ENCODE measurements at regions not wholly inside any gene's neighbourhood (a gene's known extent, or its start where the extent isn't known, plus 50 kb on each side); places are given as distances from the start of the nearest gene placed in this dataset.

DNA sequence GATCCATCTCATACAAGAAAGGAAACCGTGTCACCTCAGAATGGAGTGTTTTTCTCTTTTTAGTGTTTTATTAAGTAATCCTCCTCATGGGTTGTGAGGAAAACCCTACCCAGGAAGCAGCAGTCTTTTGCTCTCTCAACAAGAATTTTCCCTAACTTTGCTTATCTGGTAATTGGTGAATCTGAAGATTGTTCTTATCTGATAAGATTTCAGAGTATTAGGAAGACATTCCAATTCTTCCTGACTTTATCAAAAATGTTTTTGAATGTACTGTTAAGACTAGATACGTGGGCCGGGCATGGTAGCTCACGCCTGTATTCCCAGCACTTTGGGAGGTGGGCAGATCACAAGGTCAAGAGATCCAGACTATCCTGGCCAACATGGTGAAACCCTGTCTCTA, 86.0 kb downstream of the PHLDA1 start (continued):
- TF ChIP-seq, protein P1, sequence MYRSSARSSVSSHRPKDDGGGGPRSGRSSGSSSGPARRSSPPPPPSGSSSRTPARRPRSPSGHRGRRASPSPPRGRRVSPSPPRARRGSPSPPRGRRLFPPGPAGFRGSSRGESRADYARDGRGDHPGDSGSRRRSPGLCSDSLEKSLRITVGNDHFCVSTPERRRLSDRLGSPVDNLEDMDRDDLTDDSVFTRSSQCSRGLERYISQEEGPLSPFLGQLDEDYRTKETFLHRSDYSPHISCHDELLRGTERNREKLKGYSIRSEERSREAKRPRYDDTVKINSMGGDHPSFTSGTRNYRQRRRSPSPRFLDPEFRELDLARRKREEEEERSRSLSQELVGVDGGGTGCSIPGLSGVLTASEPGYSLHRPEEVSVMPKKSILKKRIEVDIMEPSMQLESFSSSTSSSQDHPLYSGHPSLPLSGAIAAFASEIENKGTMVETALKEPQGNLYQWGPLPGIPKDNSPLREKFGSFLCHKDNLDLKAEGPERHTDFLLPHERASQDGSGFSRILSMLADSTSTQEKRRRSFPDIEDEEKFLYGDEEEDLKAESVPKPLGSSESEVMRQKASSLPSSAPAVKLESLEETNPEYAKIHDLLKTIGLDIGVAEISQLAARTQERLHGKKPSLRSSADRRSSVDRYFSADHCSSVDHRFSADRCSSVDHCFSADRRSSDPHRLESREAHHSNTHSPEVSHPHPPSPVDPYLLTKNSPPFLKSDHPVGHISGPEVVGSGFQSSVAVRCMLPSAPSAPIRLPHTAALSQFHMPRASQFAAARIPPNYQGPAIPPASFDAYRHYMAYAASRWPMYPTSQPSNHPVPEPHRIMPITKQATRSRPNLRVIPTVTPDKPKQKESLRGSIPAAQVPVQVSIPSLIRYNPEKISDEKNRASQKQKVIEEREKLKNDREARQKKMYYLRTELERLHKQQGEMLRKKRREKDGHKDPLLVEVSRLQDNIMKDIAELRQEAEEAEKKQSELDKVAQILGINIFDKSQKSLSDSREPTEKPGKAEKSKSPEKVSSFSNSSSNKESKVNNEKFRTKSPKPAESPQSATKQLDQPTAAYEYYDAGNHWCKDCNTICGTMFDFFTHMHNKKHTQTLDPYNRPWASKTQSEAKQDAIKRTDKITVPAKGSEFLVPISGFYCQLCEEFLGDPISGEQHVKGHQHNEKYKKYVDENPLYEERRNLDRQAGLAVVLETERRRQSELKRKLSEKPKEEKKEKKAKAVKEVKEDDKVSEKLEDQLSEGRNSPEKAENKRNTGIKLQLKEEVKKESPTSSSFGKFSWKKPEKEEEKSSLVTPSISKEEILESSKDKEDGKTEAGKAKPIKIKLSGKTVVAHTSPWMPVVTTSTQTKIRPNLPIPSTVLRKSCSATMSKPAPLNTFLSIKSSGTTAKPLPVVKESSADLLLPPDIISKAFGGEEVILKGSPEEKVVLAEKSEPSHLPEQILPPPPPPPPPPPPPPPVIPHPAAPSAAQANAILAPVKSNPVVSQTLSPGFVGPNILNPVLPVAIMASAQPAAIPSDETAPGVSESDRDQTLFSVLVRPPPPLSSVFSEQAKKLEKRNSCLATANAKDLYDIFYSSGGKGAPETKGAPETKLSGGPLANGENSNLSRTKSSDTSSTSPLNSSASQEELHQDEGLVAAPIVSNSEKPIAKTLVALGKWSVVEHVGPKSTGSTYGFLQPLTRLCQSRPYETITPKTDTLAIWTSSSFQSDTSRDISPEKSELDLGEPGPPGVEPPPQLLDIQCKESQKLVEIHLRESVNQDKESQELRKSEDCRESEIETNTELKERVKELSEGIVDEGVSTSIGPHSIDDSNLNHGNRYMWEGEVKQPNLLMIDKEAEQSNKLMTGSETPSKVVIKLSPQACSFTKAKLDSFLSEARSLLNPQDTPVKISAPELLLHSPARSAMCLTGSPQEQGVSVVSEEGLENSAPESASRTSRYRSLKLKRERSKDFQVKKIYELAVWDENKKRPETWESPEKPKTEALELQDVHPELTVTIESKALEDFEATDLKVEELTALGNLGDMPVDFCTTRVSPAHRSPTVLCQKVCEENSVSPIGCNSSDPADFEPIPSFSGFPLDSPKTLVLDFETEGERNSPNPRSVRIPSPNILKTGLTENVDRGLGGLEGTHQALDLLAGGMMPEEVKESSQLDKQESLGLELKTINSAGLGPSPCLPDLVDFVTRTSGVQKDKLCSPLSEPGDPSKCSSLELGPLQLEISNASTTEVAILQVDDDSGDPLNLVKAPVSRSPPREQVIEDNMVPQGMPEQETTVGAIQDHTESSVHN (IDR thresholded peaks at IDR 0.05; ENCODE audit: borderline replicate concordance in 1 of 2, low read depth in 1 of 2), result no peak
- TF ChIP-seq CBFA2T3 (IDR thresholded peaks at IDR 0.05) (no peak), GMEB1 (CRISPR knock-in tag; IDR thresholded peaks at IDR 0.05) (no peak), GATAD2A (IDR thresholded peaks at IDR 0.05) (no peak), MAFF (IDR thresholded peaks at IDR 0.05; ENCODE audit: low read length) (no peak)
- TF ChIP-seq, protein P2, sequence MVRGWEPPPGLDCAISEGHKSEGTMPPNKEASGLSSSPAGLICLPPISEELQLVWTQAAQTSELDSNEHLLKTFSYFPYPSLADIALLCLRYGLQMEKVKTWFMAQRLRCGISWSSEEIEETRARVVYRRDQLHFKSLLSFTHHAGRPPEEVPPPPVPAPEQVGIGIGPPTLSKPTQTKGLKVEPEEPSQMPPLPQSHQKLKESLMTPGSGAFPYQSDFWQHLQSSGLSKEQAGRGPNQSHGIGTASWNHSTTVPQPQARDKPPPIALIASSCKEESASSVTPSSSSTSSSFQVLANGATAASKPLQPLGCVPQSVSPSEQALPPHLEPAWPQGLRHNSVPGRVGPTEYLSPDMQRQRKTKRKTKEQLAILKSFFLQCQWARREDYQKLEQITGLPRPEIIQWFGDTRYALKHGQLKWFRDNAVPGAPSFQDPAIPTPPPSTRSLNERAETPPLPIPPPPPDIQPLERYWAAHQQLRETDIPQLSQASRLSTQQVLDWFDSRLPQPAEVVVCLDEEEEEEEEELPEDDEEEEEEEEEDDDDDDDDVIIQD (CRISPR knock-in tag; IDR thresholded peaks at IDR 0.05), result no peak
